ENCODE measurements at regions not wholly inside any gene's neighbourhood (a gene's known extent, or its start where the extent isn't known, plus 50 kb on each side); places are given as distances from the start of the nearest gene placed in this dataset.

- in situ Hi-C loops (cut with MboI; ENCODE audit: low sequenced_read_pairs), result no loop called here
- DNase-seq (ENCODE audit: low spot score in 2 of 2), result no peak
- Histone ChIP-seq H3K4me1 (no peaks in the 10 kb centered on the region), H3K4me3 (no peak overlapping the region), H3K27me3 (ENCODE audit: low read depth) (no peaks in the 10 kb centered on the region), H3K9me3 (no peaks in the 10 kb centered on the region), H3K36me3 (replicated peaks) (no peaks in the 10 kb centered on the region)
Observed at GRCh38 chr22:48849219-48849912, 978.3 kb downstream of the BRD1 start.

- Histone ChIP-seq H3K9me3 (no peaks in the 10 kb centered on the region), H3K4me3 (no peak overlapping the region), H3K27me3 (ENCODE audit: low read depth) (no peaks in the 10 kb centered on the region), H3K36me3 (replicated peaks) (no peaks in the 10 kb centered on the region), H3K4me1 (no peaks in the 10 kb centered on the region)
- no peak for DNase-seq (ENCODE audit: low spot score in 2 of 2)
- in situ Hi-C loops (cut with MboI; ENCODE audit: low sequenced_read_pairs), result no loop called here
Observed at GRCh38 chr22:48846200-48846599, 981.5 kb downstream of the BRD1 start.

DNA sequence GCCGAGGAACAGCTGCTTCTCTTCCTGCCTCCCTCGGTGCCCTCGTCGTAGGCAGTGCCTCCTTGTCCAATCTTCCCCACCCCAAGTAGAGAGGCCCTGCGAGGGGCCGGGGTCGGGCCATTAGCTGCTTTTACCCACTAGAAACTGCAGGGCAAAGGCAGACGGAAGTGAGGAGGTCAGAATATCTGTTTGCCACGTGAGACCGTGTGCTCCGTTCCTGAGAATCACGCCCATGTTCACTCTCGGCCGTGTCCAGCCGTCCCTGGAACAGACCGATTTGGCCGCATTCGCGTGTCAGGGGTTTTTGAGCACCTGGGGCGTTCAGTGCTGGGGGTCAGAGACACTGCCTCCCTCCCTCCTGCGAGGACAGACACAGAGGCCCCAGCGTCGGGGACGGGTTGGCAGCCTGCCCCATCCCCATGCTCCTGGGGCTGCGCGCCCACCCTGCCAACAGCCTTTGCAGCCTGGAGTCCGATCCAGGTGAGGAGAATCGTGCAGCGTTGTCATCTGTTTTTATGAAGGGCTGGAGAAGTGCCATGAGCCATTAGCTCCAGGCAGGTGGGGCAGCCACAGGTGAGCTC lies 982.2 kb downstream of the BRD1 start:
- DNase-seq (ENCODE audit: low spot score in 2 of 2), result no peak
- in situ Hi-C loops (cut with MboI; ENCODE audit: low sequenced_read_pairs), result no loop called here
- Histone ChIP-seq H3K4me1 (no peaks in the 10 kb centered on the region), H3K9me3 (no peaks in the 10 kb centered on the region), H3K36me3 (replicated peaks) (no peaks in the 10 kb centered on the region), H3K4me3 (no peak overlapping the region), H3K27me3 (ENCODE audit: low read depth) (no peaks in the 10 kb centered on the region)

GRCh38 chr22:48844056-48844675 lies 983.5 kb downstream of the BRD1 start:
- in situ Hi-C loops (cut with MboI; ENCODE audit: low sequenced_read_pairs), result no loop called here
- Histone ChIP-seq H3K27me3 (ENCODE audit: low read depth) (no peaks in the 10 kb centered on the region), H3K36me3 (replicated peaks) (no peaks in the 10 kb centered on the region), H3K4me3 (no peak overlapping the region), H3K9me3 (no peaks in the 10 kb centered on the region), H3K4me1 (no peaks in the 10 kb centered on the region)
- no peak for DNase-seq (ENCODE audit: low spot score in 2 of 2)

DNA sequence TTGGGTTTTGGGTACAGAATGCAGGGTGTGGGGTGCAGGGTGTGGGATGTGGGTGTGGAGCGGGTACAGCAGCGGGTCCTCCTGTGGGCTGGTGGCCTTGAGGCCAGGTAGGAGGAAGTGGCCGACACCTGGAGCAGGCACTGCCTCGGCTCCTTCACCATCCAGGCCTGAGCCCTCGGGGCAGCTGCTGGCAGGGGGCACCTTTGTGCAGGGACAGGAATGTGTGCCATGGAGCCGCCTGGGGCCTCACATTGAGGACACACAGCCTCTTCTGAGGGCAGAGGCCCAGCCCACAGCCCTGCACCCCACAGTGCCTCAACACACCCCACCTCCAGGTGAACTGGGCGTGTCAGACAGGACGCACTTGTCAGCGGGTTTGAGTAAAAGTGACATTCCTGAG lies 984.0 kb downstream of the BRD1 start:
- in situ Hi-C loops (cut with MboI; ENCODE audit: low sequenced_read_pairs), result no loop called here
- H3K4me3 ChIP-seq, result no peak overlapping the region
- no peak for DNase-seq (ENCODE audit: low spot score in 2 of 2)
- no peaks in the 10 kb centered on the region for H3K4me1 ChIP-seq
- no peaks in the 10 kb centered on the region for H3K27me3 ChIP-seq (ENCODE audit: low read depth)
- H3K9me3 ChIP-seq, result no peaks in the 10 kb centered on the region
- no peaks in the 10 kb centered on the region for H3K36me3 ChIP-seq (replicated peaks)

GRCh38 chr22:48842976-48843375 lies 984.7 kb downstream of the BRD1 start:
- no peaks in the 10 kb centered on the region for H3K9me3 ChIP-seq
- no peaks in the 10 kb centered on the region for H3K36me3 ChIP-seq (replicated peaks)
- H3K27me3 ChIP-seq (ENCODE audit: low read depth), result no peaks in the 10 kb centered on the region
- H3K4me1 ChIP-seq, result no peaks in the 10 kb centered on the region
- in situ Hi-C loops (cut with MboI; ENCODE audit: low sequenced_read_pairs), result no loop called here
- no peak overlapping the region for H3K4me3 ChIP-seq
- DNase-seq (ENCODE audit: low spot score in 2 of 2), result no peak

GRCh38 chr22:48842583-48842945 lies 985.1 kb downstream of the BRD1 start:
- Histone ChIP-seq H3K9me3 (no peaks in the 10 kb centered on the region), H3K4me1 (no peaks in the 10 kb centered on the region), H3K27me3 (ENCODE audit: low read depth) (no peaks in the 10 kb centered on the region), H3K4me3 (no peak overlapping the region), H3K36me3 (replicated peaks) (no peaks in the 10 kb centered on the region)
- DNase-seq (ENCODE audit: low spot score in 2 of 2), result no peak
- in situ Hi-C loops (cut with MboI; ENCODE audit: low sequenced_read_pairs), result no loop called here

DNA sequence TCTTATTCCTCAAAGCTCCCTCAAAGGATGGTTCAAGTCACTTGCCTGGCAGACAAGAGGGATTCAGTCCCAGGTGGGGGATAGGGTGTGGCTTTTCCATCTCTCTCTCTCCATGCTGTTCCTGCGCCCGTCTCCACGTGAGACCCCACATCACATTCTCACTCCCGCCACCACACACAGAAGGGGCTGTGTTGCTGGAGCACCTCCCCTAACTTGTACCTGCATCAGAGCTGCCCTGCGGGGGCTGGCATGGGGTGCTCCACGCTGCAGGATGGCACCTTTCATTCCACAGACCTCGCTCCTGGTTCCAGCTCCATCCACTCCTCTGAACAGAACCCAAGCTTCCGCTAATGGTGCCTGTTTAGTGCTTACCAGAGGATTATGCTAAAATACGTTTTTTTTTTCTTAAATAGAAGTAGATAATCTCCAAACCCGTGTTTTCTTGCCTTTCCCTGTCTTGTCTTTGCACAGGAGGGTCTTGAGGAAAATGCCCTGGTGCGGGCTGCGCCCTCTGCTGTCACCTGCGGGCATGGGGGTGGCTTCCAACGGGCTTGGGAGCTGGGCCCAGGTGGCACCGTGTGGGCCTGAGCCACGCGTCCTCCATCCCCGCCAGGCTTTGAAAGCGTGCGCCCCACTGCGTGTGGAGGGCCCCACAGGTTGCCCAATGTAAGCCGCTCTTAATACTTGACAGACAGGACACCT lies 985.6 kb downstream of the BRD1 start:
- in situ Hi-C loops (cut with MboI; ENCODE audit: low sequenced_read_pairs), result no loop called here
- no peak for DNase-seq (ENCODE audit: low spot score in 2 of 2)
- Histone ChIP-seq H3K36me3 (replicated peaks) (no peaks in the 10 kb centered on the region), H3K4me1 (no peaks in the 10 kb centered on the region), H3K4me3 (no peak overlapping the region), H3K9me3 (no peaks in the 10 kb centered on the region), H3K27me3 (ENCODE audit: low read depth) (no peaks in the 10 kb centered on the region)

DNA sequence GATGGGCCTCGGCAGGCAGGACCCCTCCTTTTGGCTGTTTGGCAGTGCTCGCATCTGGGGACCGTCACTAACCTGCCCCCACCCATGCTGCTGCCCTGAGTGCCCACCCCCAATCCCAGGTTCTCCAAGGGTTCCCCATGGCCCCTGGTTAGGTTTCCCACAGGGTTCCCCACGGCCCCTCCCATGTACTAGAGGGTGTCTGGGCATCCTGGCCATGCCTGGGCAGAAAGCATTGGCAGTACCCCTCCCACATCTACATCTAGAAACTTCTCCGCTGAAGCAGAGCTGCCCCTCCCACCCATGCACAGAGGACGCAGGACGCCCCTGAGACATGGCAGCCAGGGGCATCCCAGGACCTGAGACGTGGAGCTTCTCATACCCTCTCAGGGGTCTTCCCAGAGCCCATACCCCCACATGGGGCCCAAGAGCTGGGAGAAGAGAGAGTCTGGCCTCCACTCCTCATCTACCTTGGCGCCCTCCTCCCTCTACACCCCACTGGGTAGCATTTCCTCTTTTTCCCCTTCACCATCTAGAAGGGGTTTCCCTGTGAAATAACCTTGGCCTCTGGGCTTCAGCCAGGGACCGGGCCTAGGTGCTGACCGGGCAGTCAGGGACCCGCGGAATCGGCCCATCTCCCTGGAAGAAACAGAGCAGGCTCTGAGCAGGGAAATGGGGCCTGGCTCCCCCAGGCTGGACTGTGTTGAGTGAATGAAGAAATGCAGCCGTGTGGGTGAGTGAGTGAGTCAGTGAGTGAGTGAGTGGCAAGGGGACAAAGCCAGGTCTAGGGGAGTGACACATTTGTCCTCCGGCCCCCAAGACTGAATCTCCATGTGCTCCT lies 987.3 kb downstream of the BRD1 start:
- no peaks in the 10 kb centered on the region for H3K27me3 ChIP-seq (ENCODE audit: low read depth)
- no peaks in the 10 kb centered on the region for H3K36me3 ChIP-seq (replicated peaks)
- in situ Hi-C loops (cut with MboI; ENCODE audit: low sequenced_read_pairs), result no loop called here
- H3K4me1 ChIP-seq, result no peaks in the 10 kb centered on the region
- DNase-seq (ENCODE audit: low spot score in 2 of 2), result no peak
- no peak overlapping the region for H3K4me3 ChIP-seq
- H3K9me3 ChIP-seq, result no peaks in the 10 kb centered on the region

GRCh38 chr22:48838846-48839730 lies 988.6 kb downstream of the BRD1 start:
- H3K4me3 ChIP-seq, result no peak overlapping the region

GRCh38 chr22:48838376-48838775 lies 989.3 kb downstream of the BRD1 start:
- in situ Hi-C loops (cut with MboI; ENCODE audit: low sequenced_read_pairs), result no loop called here
- Histone ChIP-seq H3K36me3 (replicated peaks) (no peaks in the 10 kb centered on the region), H3K4me3 (no peak overlapping the region), H3K9me3 (no peaks in the 10 kb centered on the region), H3K4me1 (no peaks in the 10 kb centered on the region), H3K27me3 (ENCODE audit: low read depth) (no peaks in the 10 kb centered on the region)
- no peak for DNase-seq (ENCODE audit: low spot score in 2 of 2)

More at GRCh38 chr22:48838846-48839730, 988.6 kb downstream of the BRD1 start:
- no peaks in the 10 kb centered on the region for H3K36me3 ChIP-seq (replicated peaks)
- DNase-seq (ENCODE audit: low spot score in 2 of 2), result no peak
- H3K27me3 ChIP-seq (ENCODE audit: low read depth), result no peaks in the 10 kb centered on the region
- in situ Hi-C loops (cut with MboI; ENCODE audit: low sequenced_read_pairs), result no loop called here
- H3K4me1 ChIP-seq, result no peaks in the 10 kb centered on the region
- no peaks in the 10 kb centered on the region for H3K9me3 ChIP-seq

GRCh38 chr22:48837341-48837935 lies 990.2 kb downstream of the BRD1 start:
- no peak for DNase-seq (ENCODE audit: low spot score in 2 of 2)

More at GRCh38 chr22:48837341-48837935, 990.2 kb downstream of the BRD1 start:
- Histone ChIP-seq H3K4me1 (no peaks in the 10 kb centered on the region), H3K9me3 (no peaks in the 10 kb centered on the region), H3K27me3 (ENCODE audit: low read depth) (no peaks in the 10 kb centered on the region), H3K4me3 (no peak overlapping the region), H3K36me3 (replicated peaks) (no peaks in the 10 kb centered on the region)
- in situ Hi-C loops (cut with MboI; ENCODE audit: low sequenced_read_pairs), result no loop called here
